ENCODE measurements at regions not wholly inside any gene's neighbourhood (a gene's known extent, or its start where the extent isn't known, plus 50 kb on each side); places are given as distances from the start of the nearest gene placed in this dataset.

DNA sequence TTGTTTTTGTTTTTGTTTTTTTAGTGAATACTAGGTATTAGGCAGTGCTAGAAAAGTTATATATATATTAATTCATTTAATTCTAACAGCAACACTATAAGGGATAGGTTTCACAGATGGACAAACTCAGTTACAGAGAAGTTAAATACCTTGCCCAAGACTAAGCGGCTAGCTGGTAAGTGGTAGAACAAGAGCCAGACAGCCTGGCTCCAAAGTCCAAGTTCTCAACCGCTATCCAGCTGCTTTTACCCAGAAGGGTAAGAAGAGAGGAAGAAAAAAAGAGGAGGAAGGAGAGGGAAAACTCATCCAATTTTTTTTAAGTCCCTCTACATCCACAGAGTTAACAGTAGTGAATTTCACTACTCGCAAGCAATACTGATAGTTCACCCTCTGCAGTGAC is 217.0 kb downstream of the SPRY2 start:
- no peak for TF ChIP-seq POLR2A (IDR thresholded peaks at IDR 0.05)
- TF ChIP-seq, protein P1, sequence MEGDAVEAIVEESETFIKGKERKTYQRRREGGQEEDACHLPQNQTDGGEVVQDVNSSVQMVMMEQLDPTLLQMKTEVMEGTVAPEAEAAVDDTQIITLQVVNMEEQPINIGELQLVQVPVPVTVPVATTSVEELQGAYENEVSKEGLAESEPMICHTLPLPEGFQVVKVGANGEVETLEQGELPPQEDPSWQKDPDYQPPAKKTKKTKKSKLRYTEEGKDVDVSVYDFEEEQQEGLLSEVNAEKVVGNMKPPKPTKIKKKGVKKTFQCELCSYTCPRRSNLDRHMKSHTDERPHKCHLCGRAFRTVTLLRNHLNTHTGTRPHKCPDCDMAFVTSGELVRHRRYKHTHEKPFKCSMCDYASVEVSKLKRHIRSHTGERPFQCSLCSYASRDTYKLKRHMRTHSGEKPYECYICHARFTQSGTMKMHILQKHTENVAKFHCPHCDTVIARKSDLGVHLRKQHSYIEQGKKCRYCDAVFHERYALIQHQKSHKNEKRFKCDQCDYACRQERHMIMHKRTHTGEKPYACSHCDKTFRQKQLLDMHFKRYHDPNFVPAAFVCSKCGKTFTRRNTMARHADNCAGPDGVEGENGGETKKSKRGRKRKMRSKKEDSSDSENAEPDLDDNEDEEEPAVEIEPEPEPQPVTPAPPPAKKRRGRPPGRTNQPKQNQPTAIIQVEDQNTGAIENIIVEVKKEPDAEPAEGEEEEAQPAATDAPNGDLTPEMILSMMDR (IDR thresholded peaks at IDR 0.05), result no peak
- no peak for TF ChIP-seq POLR2AphosphoS5 (IDR thresholded peaks at IDR 0.05)
- TF ChIP-seq EP300 (IDR thresholded peaks at IDR 0.05), result no peak
